ENCODE measurements at regions not wholly inside any gene's neighbourhood (a gene's known extent, or its start where the extent isn't known, plus 50 kb on each side); places are given as distances from the start of the nearest gene placed in this dataset.

- H3K9me2 ChIP-seq (ENCODE audit: low read depth, low read length), result no peaks in the 10 kb centered on the region
- H3K27me3 ChIP-seq (ENCODE audit: insufficient read depth, low read length), result no peaks in the 10 kb centered on the region
- H3K79me2 ChIP-seq (ENCODE audit: insufficient read depth, low read length), result no peaks in the 10 kb centered on the region
- H2AFZ ChIP-seq (ENCODE audit: low read length), result no peak overlapping the region
- TF ChIP-seq EZH2 (IDR thresholded peaks at IDR 0.05; ENCODE audit: borderline replicate concordance, low read length), result no peak
- TF ChIP-seq CTCF (IDR thresholded peaks at IDR 0.05; ENCODE audit: low read length), result no peak
- H3K4me1 ChIP-seq (ENCODE audit: insufficient read depth, low read length, severe bottlenecking), result no peaks in the 10 kb centered on the region
- no peaks in the 10 kb centered on the region for H4K20me1 ChIP-seq (ENCODE audit: insufficient read depth, low read length)
- 0 out of 2 replicates have a peak, but pooled peaks cover 6% of the 10 kb centered on the region for H3K9me3 ChIP-seq (ENCODE audit: low read length)
- H3K27ac ChIP-seq (ENCODE audit: low read depth, low read length, poor library complexity, severe bottlenecking), result no peak overlapping the region
- H3F3A ChIP-seq (ENCODE audit: insufficient read depth, low read length), result no peaks in the 10 kb centered on the region
- H3K4me2 ChIP-seq (ENCODE audit: low read length), result no peak overlapping the region
- H3K9ac ChIP-seq (ENCODE audit: low read length), result no peak overlapping the region
- no peak overlapping the region for H3K4me3 ChIP-seq (ENCODE audit: low read depth, low read length, poor library complexity, severe bottlenecking)
- no peaks in the 10 kb centered on the region for H3K36me3 ChIP-seq (ENCODE audit: insufficient read depth, low read length)
These were observed 83.0 kb upstream of the GJB5 start for GRCh38 chr1:34671887-34672286.

DNA sequence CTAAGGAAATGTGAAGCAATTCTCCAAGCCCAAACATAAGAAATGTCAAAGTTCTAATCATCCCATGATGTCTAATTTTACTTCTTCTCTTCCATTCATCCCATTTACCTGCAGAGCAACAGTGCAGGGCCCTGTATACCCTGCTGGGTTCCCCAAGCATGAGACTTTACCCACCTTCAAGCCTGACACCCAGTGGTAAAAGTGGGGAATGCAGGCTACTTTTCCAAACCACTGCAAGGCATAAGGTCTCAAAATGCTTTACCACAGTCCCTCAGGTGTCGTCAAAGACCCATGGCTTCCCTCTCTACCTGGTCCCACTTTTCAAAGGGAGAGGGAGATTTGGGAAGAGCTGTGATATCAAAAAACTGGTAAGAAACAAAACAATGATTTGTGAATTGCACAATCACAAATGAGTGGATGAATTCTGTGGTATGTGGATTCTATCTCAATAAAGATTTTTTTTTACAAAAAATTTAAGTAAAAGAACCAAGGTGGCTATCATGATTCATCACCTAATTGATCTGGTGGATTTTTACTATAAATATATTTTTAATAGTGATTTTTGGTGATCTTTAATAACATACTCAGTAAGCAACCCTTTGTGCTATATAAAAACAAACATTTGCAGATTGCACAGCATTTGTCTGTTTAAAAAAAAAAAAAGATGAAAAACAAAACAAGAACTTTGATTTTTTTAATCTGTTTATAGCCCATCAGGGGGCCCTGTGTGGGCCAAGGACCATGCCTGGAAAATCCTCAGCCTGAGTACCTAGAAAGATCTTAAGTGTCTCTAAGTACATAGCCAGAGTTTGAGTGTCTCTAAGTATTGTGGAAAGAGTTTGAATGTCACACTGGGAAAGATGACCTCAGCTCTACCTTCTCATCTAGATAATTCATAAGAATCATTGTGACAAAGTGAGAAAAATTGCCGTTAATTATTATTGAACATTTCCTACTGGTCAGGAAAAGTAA, 73.1 kb upstream of the GJB5 start:
- no peak overlapping the region for H3K4me2 ChIP-seq (ENCODE audit: low read length)
- no peaks in the 10 kb centered on the region for H3K9me2 ChIP-seq (ENCODE audit: low read depth, low read length)
- no peak overlapping the region for H3K9ac ChIP-seq (ENCODE audit: low read length)
- H2AFZ ChIP-seq (ENCODE audit: low read length), result no peak overlapping the region
- H3K36me3 ChIP-seq (ENCODE audit: insufficient read depth, low read length), result no peaks in the 10 kb centered on the region
- H3K4me1 ChIP-seq (ENCODE audit: insufficient read depth, low read length, severe bottlenecking), result no peaks in the 10 kb centered on the region
- no peaks in the 10 kb centered on the region for H3F3A ChIP-seq (ENCODE audit: insufficient read depth, low read length)
- H3K9me3 ChIP-seq (ENCODE audit: low read length), result no peaks in the 10 kb centered on the region
- H3K4me3 ChIP-seq (ENCODE audit: low read depth, low read length, poor library complexity, severe bottlenecking), result no peak overlapping the region
- no peaks in the 10 kb centered on the region for H3K79me2 ChIP-seq (ENCODE audit: insufficient read depth, low read length)
- no peaks in the 10 kb centered on the region for H3K27me3 ChIP-seq (ENCODE audit: insufficient read depth, low read length)
- no peaks in the 10 kb centered on the region for H4K20me1 ChIP-seq (ENCODE audit: insufficient read depth, low read length)
- no peak overlapping the region for H3K27ac ChIP-seq (ENCODE audit: low read depth, low read length, poor library complexity, severe bottlenecking)
- no peak for TF ChIP-seq EZH2 (IDR thresholded peaks at IDR 0.05; ENCODE audit: borderline replicate concordance, low read length)
- TF ChIP-seq CTCF (IDR thresholded peaks at IDR 0.05; ENCODE audit: low read length), result peak; percentile 72

GRCh38 chr1:34682452-34683223, 72.2 kb upstream of the GJB5 start:
- H4K20me1 ChIP-seq (ENCODE audit: insufficient read depth, low read length), result no peaks in the 10 kb centered on the region

More at GRCh38 chr1:34682452-34683223, 72.2 kb upstream of the GJB5 start:
- Histone ChIP-seq H3K4me3 (ENCODE audit: low read depth, low read length, poor library complexity, severe bottlenecking) (no peak overlapping the region), H3K9me2 (ENCODE audit: low read depth, low read length) (no peaks in the 10 kb centered on the region), H3K4me1 (ENCODE audit: insufficient read depth, low read length, severe bottlenecking) (no peaks in the 10 kb centered on the region), H3K27ac (ENCODE audit: low read depth, low read length, poor library complexity, severe bottlenecking) (no peak overlapping the region), H3K9me3 (ENCODE audit: low read length) (no peaks in the 10 kb centered on the region), H3K4me2 (ENCODE audit: low read length) (no peak overlapping the region), H3F3A (ENCODE audit: insufficient read depth, low read length) (no peaks in the 10 kb centered on the region), H2AFZ (ENCODE audit: low read length) (no peak overlapping the region), H3K27me3 (ENCODE audit: insufficient read depth, low read length) (no peaks in the 10 kb centered on the region), H3K9ac (ENCODE audit: low read length) (no peak overlapping the region), H3K36me3 (ENCODE audit: insufficient read depth, low read length) (no peaks in the 10 kb centered on the region), H3K79me2 (ENCODE audit: insufficient read depth, low read length) (no peaks in the 10 kb centered on the region)
- TF ChIP-seq CTCF (IDR thresholded peaks at IDR 0.05; ENCODE audit: low read length), result no peak
- no peak for TF ChIP-seq EZH2 (IDR thresholded peaks at IDR 0.05; ENCODE audit: borderline replicate concordance, low read length)
